ENCODE measurements at regions not wholly inside any gene's neighbourhood (a gene's known extent, or its start where the extent isn't known, plus 50 kb on each side); places are given as distances from the start of the nearest gene placed in this dataset.

DNA sequence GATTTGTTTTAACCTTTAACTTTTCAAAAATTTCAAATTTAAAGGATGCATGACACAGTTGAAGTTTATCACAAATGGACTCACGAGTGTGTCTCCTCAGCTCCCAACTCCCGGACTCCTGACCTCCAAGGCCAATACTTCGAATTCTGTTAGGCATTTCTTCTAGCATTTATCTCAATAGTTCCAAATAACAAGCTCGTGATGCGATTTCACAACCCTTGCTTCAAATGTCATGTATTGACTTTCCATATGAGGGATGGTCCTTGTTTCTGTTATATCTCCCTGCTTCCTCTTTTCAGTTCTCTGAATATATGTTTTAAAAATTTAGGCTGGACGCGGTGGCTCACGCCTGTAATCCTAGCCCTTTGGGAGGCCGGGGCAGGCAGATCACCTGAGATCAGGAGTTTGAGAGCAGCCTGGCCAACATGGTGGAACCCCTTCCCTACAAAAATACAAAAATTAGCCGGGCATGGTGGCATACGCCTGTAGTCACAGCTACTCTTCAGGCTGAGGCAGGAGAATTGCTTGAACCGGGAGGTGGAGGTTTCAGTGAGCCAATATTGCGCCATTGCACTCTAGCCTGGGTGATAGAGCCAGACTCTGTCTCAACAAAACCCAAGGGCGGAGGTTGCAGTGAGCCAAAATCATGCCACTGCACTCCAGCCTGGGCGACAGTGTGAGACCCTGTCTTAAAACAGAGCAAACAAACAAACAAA, 52.0 kb upstream of the TINAGL1 start:
- TF ChIP-seq CTCF (IDR thresholded peaks at IDR 0.05) (no peak), EP300 (IDR thresholded peaks at IDR 0.05) (no peak), POLR2AphosphoS5 (IDR thresholded peaks at IDR 0.05) (no peak)
